ENCODE measurements at regions not wholly inside any gene's neighbourhood (a gene's known extent, or its start where the extent isn't known, plus 50 kb on each side); places are given as distances from the start of the nearest gene placed in this dataset.

GRCh38 chr1:101364370-101365120 is 127.7 kb downstream of the S1PR1 start:
- no peak for DNase-seq
- intact Hi-C loops (cut with DNase I; ENCODE audit: low total_unique reads) = no loop called here
- no peak overlapping the region for H3K4me3 ChIP-seq
- WGBS, 5 donors = 86 to 94% (median 91%) methylated on average over 3 of the region's 3 CpGs
- H3K4me1 ChIP-seq = no peaks in the 10 kb centered on the region
- H3K36me3 ChIP-seq = no peaks in the 10 kb centered on the region
- no peak overlapping the region for H3K27ac ChIP-seq
- no peaks in the 10 kb centered on the region for H3K27me3 ChIP-seq (replicated peaks in 1 of 7)
- peaks cover 0 to 6% (median 0%) of the 10 kb centered on the region in 8 donors for H3K9me3 ChIP-seq
- no peak for TF ChIP-seq POLR2AphosphoS5 (IDR thresholded peaks at IDR 0.05)
- TF ChIP-seq, protein P1, sequence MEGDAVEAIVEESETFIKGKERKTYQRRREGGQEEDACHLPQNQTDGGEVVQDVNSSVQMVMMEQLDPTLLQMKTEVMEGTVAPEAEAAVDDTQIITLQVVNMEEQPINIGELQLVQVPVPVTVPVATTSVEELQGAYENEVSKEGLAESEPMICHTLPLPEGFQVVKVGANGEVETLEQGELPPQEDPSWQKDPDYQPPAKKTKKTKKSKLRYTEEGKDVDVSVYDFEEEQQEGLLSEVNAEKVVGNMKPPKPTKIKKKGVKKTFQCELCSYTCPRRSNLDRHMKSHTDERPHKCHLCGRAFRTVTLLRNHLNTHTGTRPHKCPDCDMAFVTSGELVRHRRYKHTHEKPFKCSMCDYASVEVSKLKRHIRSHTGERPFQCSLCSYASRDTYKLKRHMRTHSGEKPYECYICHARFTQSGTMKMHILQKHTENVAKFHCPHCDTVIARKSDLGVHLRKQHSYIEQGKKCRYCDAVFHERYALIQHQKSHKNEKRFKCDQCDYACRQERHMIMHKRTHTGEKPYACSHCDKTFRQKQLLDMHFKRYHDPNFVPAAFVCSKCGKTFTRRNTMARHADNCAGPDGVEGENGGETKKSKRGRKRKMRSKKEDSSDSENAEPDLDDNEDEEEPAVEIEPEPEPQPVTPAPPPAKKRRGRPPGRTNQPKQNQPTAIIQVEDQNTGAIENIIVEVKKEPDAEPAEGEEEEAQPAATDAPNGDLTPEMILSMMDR (IDR thresholded peaks at IDR 0.05 in 8 of 11, conservative IDR thresholded peaks at IDR 0.05 in 3 of 11) = no peak
- no peak for TF ChIP-seq POLR2A (IDR thresholded peaks at IDR 0.05)

GRCh38 chr1:101365186-101365585 is 128.4 kb downstream of the S1PR1 start:
- DNase-seq = no peak
- peaks cover 0 to 6% (median 0%) of the 10 kb centered on the region in 8 donors for H3K9me3 ChIP-seq
- TF ChIP-seq POLR2AphosphoS5 (IDR thresholded peaks at IDR 0.05) = no peak
- TF ChIP-seq, protein P1 (IDR thresholded peaks at IDR 0.05 in 8 of 11, conservative IDR thresholded peaks at IDR 0.05 in 3 of 11) = no peak
- no peak for TF ChIP-seq POLR2A (IDR thresholded peaks at IDR 0.05)
- no peaks in the 10 kb centered on the region for H3K27me3 ChIP-seq (replicated peaks in 1 of 7)
- WGBS, 5 donors = 82 to 88% (median 84%) methylated on average over 3 of the region's 3 CpGs
- H3K36me3 ChIP-seq = no peaks in the 10 kb centered on the region
- intact Hi-C loops (cut with DNase I; ENCODE audit: low total_unique reads) = no loop called here
- H3K4me3 ChIP-seq = no peak overlapping the region
- no peaks in the 10 kb centered on the region for H3K4me1 ChIP-seq
- no peak overlapping the region for H3K27ac ChIP-seq

- no peak for TF ChIP-seq POLR2A (IDR thresholded peaks at IDR 0.05)
- no peak for TF ChIP-seq POLR2AphosphoS5 (IDR thresholded peaks at IDR 0.05)
- TF ChIP-seq, protein P1 (IDR thresholded peaks at IDR 0.05 in 8 of 11, conservative IDR thresholded peaks at IDR 0.05 in 3 of 11) = no peak
- Histone ChIP-seq H3K27ac (no peak overlapping the region), H3K27me3 (replicated peaks in 1 of 7) (no peaks in the 10 kb centered on the region), H3K4me1 (peaks cover 0 to 2% (median 0%) of the 10 kb centered on the region in 6 donors), H3K9me3 (peaks cover 0 to 6% (median 0%) of the 10 kb centered on the region in 8 donors), H3K36me3 (no peaks in the 10 kb centered on the region), H3K4me3 (no peak overlapping the region)
- 86 to 95% (median 94%) methylated on average over 2 of the region's 2 CpGs for WGBS, 5 donors
- intact Hi-C loops (cut with DNase I; ENCODE audit: low total_unique reads) = no loop called here
- DNase-seq = no peak
These were observed 129.1 kb downstream of the S1PR1 start for GRCh38 chr1:101365878-101366277.

- peaks cover 0 to 6% (median 0%) of the 10 kb centered on the region in 8 donors for H3K9me3 ChIP-seq
- DNase-seq = no peak
- H3K4me3 ChIP-seq = no peak overlapping the region
- intact Hi-C loops (cut with DNase I; ENCODE audit: low total_unique reads) = no loop called here
- no peaks in the 10 kb centered on the region for H3K36me3 ChIP-seq
- no peaks in the 10 kb centered on the region for H3K27me3 ChIP-seq (replicated peaks in 1 of 7)
- TF ChIP-seq POLR2AphosphoS5 (IDR thresholded peaks at IDR 0.05) (no peak), POLR2A (IDR thresholded peaks at IDR 0.05) (no peak)
- TF ChIP-seq, protein P1 (IDR thresholded peaks at IDR 0.05 in 8 of 11, conservative IDR thresholded peaks at IDR 0.05 in 3 of 11) = no peak
- peaks cover 0 to 5% (median 0%) of the 10 kb centered on the region in 6 donors for H3K4me1 ChIP-seq
- H3K27ac ChIP-seq = no peak overlapping the region
These were observed 129.8 kb downstream of the S1PR1 start for GRCh38 chr1:101366513-101367215.
